ENCODE measurements at regions not wholly inside any gene's neighbourhood (a gene's known extent, or its start where the extent isn't known, plus 50 kb on each side); places are given as distances from the start of the nearest gene placed in this dataset.
"Not testable (repeated sequence)": the region's sequence is repeated elsewhere in the genome, so short reads cannot be mapped to it uniquely, and the experiment has no call there.

GRCh38 chr1:232579958-232580941 lies 49.7 kb downstream of the SIPA1L2 start:
- H3K4me1 ChIP-seq (ENCODE audit: insufficient read depth, low read length) = peaks cover 47% of the 10 kb centered on the region
- no peaks in the 10 kb centered on the region for H3K9me3 ChIP-seq (ENCODE audit: control insufficient read depth, insufficient read depth, low read length)
- no peak overlapping the region for H3K9ac ChIP-seq (ENCODE audit: low read depth, low read length)
- no peaks in the 10 kb centered on the region for H3K36me3 ChIP-seq (ENCODE audit: insufficient read depth, low read length)

- Histone ChIP-seq H3K4me1 (ENCODE audit: insufficient read depth, low read length) (peaks cover 54% of the 10 kb centered on the region), H3K9ac (ENCODE audit: low read depth, low read length) (no peak overlapping the region), H3K36me3 (ENCODE audit: insufficient read depth, low read length) (no peaks in the 10 kb centered on the region), H3K9me3 (ENCODE audit: control insufficient read depth, insufficient read depth, low read length) (no peaks in the 10 kb centered on the region)
Measured at GRCh38 chr1:232579466-232579865, 50.5 kb downstream of the SIPA1L2 start.

- H3K9ac ChIP-seq (ENCODE audit: low read depth, low read length) = no peak overlapping the region
- peaks cover 54% of the 10 kb centered on the region for H3K4me1 ChIP-seq (ENCODE audit: insufficient read depth, low read length)
- no peaks in the 10 kb centered on the region for H3K9me3 ChIP-seq (ENCODE audit: control insufficient read depth, insufficient read depth, low read length)
- no peaks in the 10 kb centered on the region for H3K36me3 ChIP-seq (ENCODE audit: insufficient read depth, low read length)
Measured at GRCh38 chr1:232578651-232579195, 51.2 kb downstream of the SIPA1L2 start.

GRCh38 chr1:232577772-232578171 lies 52.2 kb downstream of the SIPA1L2 start:
- H3K9me3 ChIP-seq (ENCODE audit: control insufficient read depth, insufficient read depth, low read length) = no peaks in the 10 kb centered on the region
- no peak overlapping the region for H3K9ac ChIP-seq (ENCODE audit: low read depth, low read length)
- peaks cover 60% of the 10 kb centered on the region for H3K4me1 ChIP-seq (ENCODE audit: insufficient read depth, low read length)
- no peaks in the 10 kb centered on the region for H3K36me3 ChIP-seq (ENCODE audit: insufficient read depth, low read length)

GRCh38 chr1:232576537-232576936 lies 53.4 kb downstream of the SIPA1L2 start:
- peaks cover 65% of the 10 kb centered on the region for H3K4me1 ChIP-seq (ENCODE audit: insufficient read depth, low read length)
- H3K36me3 ChIP-seq (ENCODE audit: insufficient read depth, low read length) = no peaks in the 10 kb centered on the region
- H3K9me3 ChIP-seq (ENCODE audit: control insufficient read depth, insufficient read depth, low read length) = no peaks in the 10 kb centered on the region
- H3K9ac ChIP-seq (ENCODE audit: low read depth, low read length) = no peak overlapping the region

- peaks cover 58% of the 10 kb centered on the region for H3K4me1 ChIP-seq (ENCODE audit: insufficient read depth, low read length)
- H3K36me3 ChIP-seq (ENCODE audit: insufficient read depth, low read length) = no peaks in the 10 kb centered on the region
- no peak overlapping the region for H3K9ac ChIP-seq (ENCODE audit: low read depth, low read length)
- H3K9me3 ChIP-seq (ENCODE audit: control insufficient read depth, insufficient read depth, low read length) = no peaks in the 10 kb centered on the region
Measured at GRCh38 chr1:232575763-232576040, 54.2 kb downstream of the SIPA1L2 start.

GRCh38 chr1:232574889-232575762 lies 54.8 kb downstream of the SIPA1L2 start:
- Histone ChIP-seq H3K9me3 (ENCODE audit: control insufficient read depth, insufficient read depth, low read length) (no peaks in the 10 kb centered on the region), H3K4me1 (ENCODE audit: insufficient read depth, low read length) (peaks cover 53% of the 10 kb centered on the region), H3K36me3 (ENCODE audit: insufficient read depth, low read length) (no peaks in the 10 kb centered on the region), H3K9ac (ENCODE audit: low read depth, low read length) (no peak overlapping the region)

GRCh38 chr1:232574077-232574476 lies 55.9 kb downstream of the SIPA1L2 start:
- Histone ChIP-seq H3K4me1 (ENCODE audit: insufficient read depth, low read length) (peaks cover 44% of the 10 kb centered on the region), H3K36me3 (ENCODE audit: insufficient read depth, low read length) (no peaks in the 10 kb centered on the region), H3K9ac (ENCODE audit: low read depth, low read length) (no peak overlapping the region), H3K9me3 (ENCODE audit: control insufficient read depth, insufficient read depth, low read length) (no peaks in the 10 kb centered on the region)

GRCh38 chr1:232571523-232571922 lies 58.4 kb downstream of the SIPA1L2 start:
- Histone ChIP-seq H3K9ac (ENCODE audit: low read depth, low read length) (no peak overlapping the region), H3K4me1 (ENCODE audit: insufficient read depth, low read length) (peaks cover 32% of the 10 kb centered on the region), H3K36me3 (ENCODE audit: insufficient read depth, low read length) (no peaks in the 10 kb centered on the region), H3K9me3 (ENCODE audit: control insufficient read depth, insufficient read depth, low read length) (no peaks in the 10 kb centered on the region)

GRCh38 chr1:232570007-232570406 lies 59.9 kb downstream of the SIPA1L2 start:
- Histone ChIP-seq H3K9me3 (ENCODE audit: control insufficient read depth, insufficient read depth, low read length) (no peaks in the 10 kb centered on the region), H3K4me1 (ENCODE audit: insufficient read depth, low read length) (peaks cover 39% of the 10 kb centered on the region), H3K9ac (ENCODE audit: low read depth, low read length) (no peak overlapping the region), H3K36me3 (ENCODE audit: insufficient read depth, low read length) (no peaks in the 10 kb centered on the region)

GRCh38 chr1:232569554-232569921 lies 60.4 kb downstream of the SIPA1L2 start:
- peaks cover 35% of the 10 kb centered on the region for H3K4me1 ChIP-seq (ENCODE audit: insufficient read depth, low read length)
- not testable (repeated sequence) for H3K9ac ChIP-seq (ENCODE audit: low read depth, low read length); H3K9me3 ChIP-seq (ENCODE audit: control insufficient read depth, insufficient read depth, low read length); H3K36me3 ChIP-seq (ENCODE audit: insufficient read depth, low read length)

- Histone ChIP-seq H3K36me3 (ENCODE audit: insufficient read depth, low read length) (no peaks in the 10 kb centered on the region), H3K9ac (ENCODE audit: low read depth, low read length) (no peak overlapping the region), H3K4me1 (ENCODE audit: insufficient read depth, low read length) (peaks cover 35% of the 10 kb centered on the region), H3K9me3 (ENCODE audit: control insufficient read depth, insufficient read depth, low read length) (no peaks in the 10 kb centered on the region)
Measured at GRCh38 chr1:232568906-232569553, 60.9 kb downstream of the SIPA1L2 start.

- peaks cover 34% of the 10 kb centered on the region for H3K4me1 ChIP-seq (ENCODE audit: insufficient read depth, low read length)
- no peak overlapping the region for H3K9ac ChIP-seq (ENCODE audit: low read depth, low read length)
- no peaks in the 10 kb centered on the region for H3K36me3 ChIP-seq (ENCODE audit: insufficient read depth, low read length)
- H3K9me3 ChIP-seq (ENCODE audit: control insufficient read depth, insufficient read depth, low read length) = no peaks in the 10 kb centered on the region
Measured at GRCh38 chr1:232568331-232568852, 61.5 kb downstream of the SIPA1L2 start.

- Histone ChIP-seq H3K9ac (ENCODE audit: low read depth, low read length) (no peak overlapping the region), H3K36me3 (ENCODE audit: insufficient read depth, low read length) (no peaks in the 10 kb centered on the region), H3K4me1 (ENCODE audit: insufficient read depth, low read length) (peaks cover 26% of the 10 kb centered on the region), H3K9me3 (ENCODE audit: control insufficient read depth, insufficient read depth, low read length) (no peaks in the 10 kb centered on the region)
Measured at GRCh38 chr1:232566093-232566492, 63.8 kb downstream of the SIPA1L2 start.
